Pancreas (tissue), 10 donors: ENCODE measurements at regions not wholly inside any gene's neighbourhood (a gene's known extent, or its start where the extent isn't known, plus 50 kb on each side); places are given as distances from the start of the nearest gene placed in this dataset.

Experiments used
- ATAC-seq, 4 donors: fragments of 200-7000 bp; cut with Tn5 transposase; one replicate each; pipeline versions ENCODE4 v1.8.0 to v1.9.1; 2020; ENCODE audit warnings: mild to moderate bottlenecking in 4 of 4, moderate library complexity in 4 of 4
- DNase-seq, 6 donors: peaks; one replicate each; pipeline ENCODE4 v3.0.0-alpha.2; 2020
- FAIRE-seq: peaks from 2 replicates; lab custom pipeline; 2012; peaks lifted over from hg19 to GRCh38; lab: Jason Lieb, UNC
- H3K27ac ChIP-seq, 4 donors: fragments of 200-600 bp; sonication (generic); 1 replicate in 3 of 4; 2 replicates in 1 of 4; pipeline versions ENCODE4 v1.5.0 to v1.8.0; 2020
- H3K27me3 ChIP-seq, 4 donors: fragments of 200-600 bp; one replicate each; pipeline ENCODE4 v1.8.0; 2021
- H3K36me3 ChIP-seq, 3 donors: fragments of 200-600 bp; sonication (generic) in 1 of 3; one replicate each; pipeline versions ENCODE4 v1.5.0 to v1.8.0; 2020 to 2021
- H3K4me1 ChIP-seq, 3 donors: fragments of 200-600 bp; one replicate each; pipeline ENCODE4 v1.8.0; 2021
- H3K4me3 ChIP-seq, 4 donors: fragments of 200-600 bp; sonication (generic) in 2 of 4; one replicate each; pipeline versions ENCODE4 v1.5.0 to v1.8.0; 2020 to 2021
- H3K9me3 ChIP-seq, 4 donors: fragments of 200-600 bp; one replicate each; pipeline ENCODE4 v1.8.0; 2021
- WGBS, 2 donors: extraction: QIAGEN DNeasy Blood & Tissue Kit; methylation state at CpG; one replicate each; pipeline ENCODE4 v1.1.7; 2013; 5-methylcytosine and 5-hydroxymethylcytosine counted together
- intact Hi-C, 3 donors: fragments of 100-400 bp; cut with DNase I; formaldehyde crosslinking; loops; one replicate each; pipeline versions ENCODE4 v1.11.1 to v1.14.2; 2022
- TF ChIP-seq, protein P1 (sequence below), 4 donors: fragments of 200-600 bp; sonication (generic) in 3 of 4; IDR thresholded peaks; one replicate each; pipeline versions ENCODE4 v1.5.0 to v1.8.0; 2021; ENCODE audit warnings: antibody characterized with exemption in 4 of 4
- donor health status: healthy with polysubstance abuse.
- donor health status: DM: no; HTN: no; CAD: no; lungs with moderate emphysema.
- donor health status: DM: no; HTN: no; CAD: no.
- donor health status: control.
- donor health status: control.
- donor health status: Bipolar disorder and iron deficiency.
- donor health status: DM: yes; HTN: yes; CAD: no.
- donor health status: DM: no; HTN: no; CAD: no.
- donor health status: DM: no; HTN: no; CAD: no.
- donor health status: DM: yes; HTN: yes; CAD: no.

DNA sequence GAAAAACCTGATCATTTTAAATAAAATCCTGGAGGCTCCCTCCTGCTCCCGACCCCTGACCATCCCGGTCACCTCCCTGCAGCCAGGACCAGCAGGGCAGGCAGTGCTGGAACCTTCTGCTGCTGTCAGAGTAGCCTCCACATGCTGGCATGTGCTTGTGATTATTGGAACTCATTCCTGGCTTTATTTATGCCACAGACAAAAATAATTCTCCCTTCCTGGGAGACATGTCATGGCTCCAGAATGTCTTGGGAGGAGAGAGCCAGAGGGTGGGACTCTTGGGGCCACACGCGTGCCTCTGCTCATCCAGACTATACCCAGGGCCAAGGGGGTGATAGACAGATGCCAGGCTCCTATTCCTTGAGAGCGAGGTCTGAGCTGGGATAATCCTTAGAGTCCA lies 183.6 kb upstream of the RAB4A start:
- no peaks in the 10 kb centered on the region for H3K9me3 ChIP-seq
- intact Hi-C loops, result no loop called here
- TF ChIP-seq, protein P1, sequence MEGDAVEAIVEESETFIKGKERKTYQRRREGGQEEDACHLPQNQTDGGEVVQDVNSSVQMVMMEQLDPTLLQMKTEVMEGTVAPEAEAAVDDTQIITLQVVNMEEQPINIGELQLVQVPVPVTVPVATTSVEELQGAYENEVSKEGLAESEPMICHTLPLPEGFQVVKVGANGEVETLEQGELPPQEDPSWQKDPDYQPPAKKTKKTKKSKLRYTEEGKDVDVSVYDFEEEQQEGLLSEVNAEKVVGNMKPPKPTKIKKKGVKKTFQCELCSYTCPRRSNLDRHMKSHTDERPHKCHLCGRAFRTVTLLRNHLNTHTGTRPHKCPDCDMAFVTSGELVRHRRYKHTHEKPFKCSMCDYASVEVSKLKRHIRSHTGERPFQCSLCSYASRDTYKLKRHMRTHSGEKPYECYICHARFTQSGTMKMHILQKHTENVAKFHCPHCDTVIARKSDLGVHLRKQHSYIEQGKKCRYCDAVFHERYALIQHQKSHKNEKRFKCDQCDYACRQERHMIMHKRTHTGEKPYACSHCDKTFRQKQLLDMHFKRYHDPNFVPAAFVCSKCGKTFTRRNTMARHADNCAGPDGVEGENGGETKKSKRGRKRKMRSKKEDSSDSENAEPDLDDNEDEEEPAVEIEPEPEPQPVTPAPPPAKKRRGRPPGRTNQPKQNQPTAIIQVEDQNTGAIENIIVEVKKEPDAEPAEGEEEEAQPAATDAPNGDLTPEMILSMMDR (IDR thresholded peaks at IDR 0.05), result no peak
- no peak for FAIRE-seq
- no peaks in the 10 kb centered on the region for H3K27me3 ChIP-seq
- peaks cover 4 to 6% (median 5%) of the 10 kb centered on the region in 3 donors for H3K4me1 ChIP-seq
- no peaks in the 10 kb centered on the region for H3K36me3 ChIP-seq
- DNase-seq, result no peak
- 87 to 91% methylated on average over 5 of the region's 5 CpGs for WGBS, 2 donors
- H3K27ac ChIP-seq, result no peak overlapping the region
- no peak overlapping the region for H3K4me3 ChIP-seq
- no peak for ATAC-seq

DNA sequence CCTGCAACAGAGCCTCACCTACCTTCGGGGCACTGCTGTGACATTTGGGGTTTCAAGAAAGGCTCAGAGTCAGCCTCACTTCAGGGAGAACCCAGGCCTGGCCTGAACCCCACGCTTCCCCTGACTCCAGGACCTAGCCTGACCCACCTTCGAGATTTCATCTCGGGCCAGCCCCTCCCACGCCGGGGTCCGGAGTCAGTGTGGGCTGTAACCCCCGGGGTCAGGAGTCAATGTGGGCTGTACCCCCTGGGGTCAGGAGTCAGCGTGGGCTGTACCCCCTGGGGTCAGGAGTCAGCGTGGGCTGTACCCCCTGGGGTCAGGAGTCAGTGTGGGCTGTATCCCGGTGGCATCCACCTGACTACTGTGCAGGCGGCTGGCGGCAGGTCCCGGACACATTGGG lies 183.0 kb upstream of the RAB4A start:
- H3K27me3 ChIP-seq, result no peaks in the 10 kb centered on the region
- ATAC-seq (no peak), FAIRE-seq (no peak), DNase-seq (peak in 2 of 6 donors; percentile 7 to 40)
- H3K9me3 ChIP-seq, result no peaks in the 10 kb centered on the region
- TF ChIP-seq, protein P1 (IDR thresholded peaks at IDR 0.05), result no peak
- 87 to 90% methylated on average over 14 of the region's 14 CpGs for WGBS, 2 donors
- H3K36me3 ChIP-seq, result no peaks in the 10 kb centered on the region
- peaks cover 9 to 12% (median 9%) of the 10 kb centered on the region in 3 donors for H3K4me1 ChIP-seq
- no peak overlapping the region for H3K27ac ChIP-seq
- no peak overlapping the region for H3K4me3 ChIP-seq
- intact Hi-C loops, result no loop called here

DNA sequence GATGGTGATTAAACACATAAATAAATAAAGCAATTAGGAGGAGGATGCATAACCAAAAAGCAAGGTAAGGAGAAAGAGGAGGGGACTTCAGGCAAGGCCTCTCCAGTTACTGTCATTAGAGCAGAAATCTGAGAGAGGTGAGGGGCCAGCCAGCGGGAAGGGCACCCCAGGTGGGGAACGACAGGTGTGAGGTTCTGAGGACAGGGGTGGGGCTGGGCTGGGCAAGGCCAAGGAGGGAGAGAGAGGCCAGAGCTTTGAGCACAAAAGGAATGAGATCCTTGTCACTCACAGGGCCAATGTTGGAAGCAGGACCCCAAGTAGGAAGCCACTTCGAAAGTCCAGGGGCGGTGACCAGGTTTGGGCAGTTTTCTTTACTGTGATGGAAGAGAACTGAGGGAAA lies 182.2 kb upstream of the RAB4A start:
- FAIRE-seq (no peak), DNase-seq (peak in 1 of 6 donors; percentile 4)

DNA sequence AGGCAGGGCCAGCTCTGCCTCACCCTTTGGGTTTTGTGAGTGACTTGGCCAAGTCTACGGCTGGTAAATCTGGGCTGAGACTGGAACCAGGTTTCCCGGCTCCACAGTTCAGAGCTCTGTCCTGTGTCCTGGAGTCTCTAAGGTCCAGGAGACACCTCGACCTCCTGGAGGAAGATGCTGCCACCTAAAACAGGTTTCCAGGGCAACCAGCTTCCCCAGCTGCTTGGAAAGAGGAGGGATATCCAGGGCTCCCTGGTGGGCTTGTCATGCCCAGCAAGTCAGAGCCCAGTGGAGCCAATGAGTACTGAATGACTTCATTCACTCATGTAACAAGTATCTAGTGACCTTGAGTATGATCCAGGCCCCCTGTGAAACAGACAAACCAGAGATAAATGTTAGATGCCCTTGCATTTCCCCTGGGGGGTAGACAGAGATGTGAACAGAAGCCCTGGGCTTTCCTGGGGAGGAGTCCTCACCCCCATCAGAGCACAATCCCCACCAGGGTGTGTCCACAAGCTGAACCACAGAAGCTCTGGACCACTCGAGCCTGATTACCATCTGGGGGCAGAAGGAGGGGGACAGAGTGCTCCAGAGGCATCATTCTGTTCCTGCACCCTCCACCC lies 181.2 kb upstream of the RAB4A start:
- Histone ChIP-seq H3K4me3 (no peak overlapping the region), H3K27ac (no peak overlapping the region), H3K9me3 (no peaks in the 10 kb centered on the region), H3K27me3 (no peaks in the 10 kb centered on the region), H3K36me3 (no peaks in the 10 kb centered on the region), H3K4me1 (peaks cover 15 to 30% (median 25%) of the 10 kb centered on the region in 3 donors)
- FAIRE-seq, result no peak
- TF ChIP-seq, protein P1 (IDR thresholded peaks at IDR 0.05), result no peak
- ATAC-seq, result no peak
- WGBS, 2 donors, result 58 to 64% methylated on average over 4 of the region's 4 CpGs
- intact Hi-C loops, result no loop called here
- DNase-seq, result peak in 1 of 6 donors; percentile 4

More for the DNA sequence above, 182.2 kb upstream of the RAB4A start:
- H3K27ac ChIP-seq, result no peak overlapping the region
- TF ChIP-seq, protein P1 (IDR thresholded peaks at IDR 0.05), result no peak
- intact Hi-C loops, result no loop called here
- no peak for ATAC-seq
- WGBS, 2 donors, result 78 to 91% methylated on average over 4 of the region's 4 CpGs
- no peaks in the 10 kb centered on the region for H3K36me3 ChIP-seq
- H3K4me1 ChIP-seq, result peaks cover 9 to 20% (median 15%) of the 10 kb centered on the region in 3 donors
- no peaks in the 10 kb centered on the region for H3K27me3 ChIP-seq
- H3K4me3 ChIP-seq, result no peak overlapping the region
- no peaks in the 10 kb centered on the region for H3K9me3 ChIP-seq

DNA sequence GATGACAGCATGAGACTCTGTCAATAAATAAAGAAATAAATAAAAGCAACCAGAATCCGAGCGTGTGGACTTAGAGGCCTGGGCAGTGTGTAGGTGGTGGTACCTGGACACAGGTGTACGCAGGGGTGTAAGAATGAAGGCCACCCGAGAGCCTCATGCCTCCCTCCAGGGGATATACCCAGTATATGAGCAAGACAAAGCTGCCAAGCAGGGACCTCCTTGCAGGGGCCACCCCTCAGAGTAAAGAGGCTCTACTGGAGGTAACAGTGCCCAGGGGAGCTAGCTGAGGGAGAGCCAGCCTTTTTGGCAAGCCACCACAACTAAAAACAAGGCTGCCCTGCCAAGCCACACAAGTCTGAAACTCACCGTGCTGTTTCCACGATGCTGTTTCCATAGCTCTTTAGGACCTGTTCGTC lies 179.2 kb upstream of the RAB4A start:
- peak overlapping the region in 2 of 4 donors; percentile 18 to 85 for H3K27ac ChIP-seq
- peaks cover 15 to 34% (median 25%) of the 10 kb centered on the region in 3 donors for H3K4me1 ChIP-seq
- TF ChIP-seq, protein P1 (IDR thresholded peaks at IDR 0.05), result no peak
- FAIRE-seq, result no peak
- DNase-seq, result peak in 1 of 6 donors; percentile 12
- H3K36me3 ChIP-seq, result no peaks in the 10 kb centered on the region
- no peak for ATAC-seq
- 61 to 69% methylated on average over 7 of the region's 7 CpGs for WGBS, 2 donors
- intact Hi-C loops, result no loop called here
- no peaks in the 10 kb centered on the region for H3K27me3 ChIP-seq
- no peak overlapping the region for H3K4me3 ChIP-seq
- no peaks in the 10 kb centered on the region for H3K9me3 ChIP-seq
